Activated B cell treated with CpG ODN at 0.5 μM for 24 hours (primary cell): ENCODE measurements at regions not wholly inside any gene's neighbourhood (a gene's known extent, or its start where the extent isn't known, plus 50 kb on each side); places are given as distances from the start of the nearest gene placed in this dataset.

Source experiments
- ATAC-seq: fragments of 200-7000 bp; cut with Tn5 transposase; one replicate; pipeline ENCODE4 v1.10.0; 2021; ENCODE audit warnings: low read depth, mild to moderate bottlenecking, moderate library complexity
- CTCF ChIA-PET: fragments of 350-600 bp; sonication (Branson Sonifier 250); formaldehyde crosslinking; loops from one replicate; lab custom pipeline; 2021; ENCODE audit warnings: antibody characterized with exemption; lab: Charles Lee
- POLR2A ChIA-PET: fragments of 350-600 bp; sonication (Branson Sonifier 250); formaldehyde crosslinking; loops from one replicate; lab custom pipeline; 2021; ENCODE audit warnings: antibody characterized with exemption; lab: Charles Lee
- DNase-seq: peaks from one replicate; pipeline ENCODE4 v3.0.0; 2022
- H3K27ac Mint-ChIP-seq: one replicate; pipeline ENCODE4 v1.8.0; 2020; ENCODE audit warnings: mixed read lengths
- H3K27me3 Mint-ChIP-seq: one replicate; pipeline ENCODE4 v1.8.0; 2021; ENCODE audit warnings: mixed read lengths
- H3K36me3 Mint-ChIP-seq: one replicate; pipeline ENCODE4 v1.8.0; 2021; ENCODE audit warnings: low read depth, mixed read lengths
- H3K4me1 Mint-ChIP-seq: one replicate; pipeline ENCODE4 v1.8.0; 2021; ENCODE audit warnings: mixed read lengths
- H3K4me3 Mint-ChIP-seq: one replicate; pipeline ENCODE4 v1.8.0; 2020; ENCODE audit warnings: mild to moderate bottlenecking, mixed read lengths
- H3K9me3 Mint-ChIP-seq: one replicate; pipeline ENCODE4 v1.8.0; 2020; ENCODE audit warnings: mixed read lengths
- intact Hi-C: fragments of 100-400 bp; cut with micrococcal nuclease; formaldehyde crosslinking; loops from one replicate; pipeline ENCODE4 v1.15.1; 2024
- TF ChIP-seq, protein P1 (sequence below): fragments of 200-600 bp; IDR thresholded peaks from one replicate; pipeline ENCODE4 v1.8.0; 2022; ENCODE audit warnings: antibody characterized with exemption, mild to moderate bottlenecking

DNA sequence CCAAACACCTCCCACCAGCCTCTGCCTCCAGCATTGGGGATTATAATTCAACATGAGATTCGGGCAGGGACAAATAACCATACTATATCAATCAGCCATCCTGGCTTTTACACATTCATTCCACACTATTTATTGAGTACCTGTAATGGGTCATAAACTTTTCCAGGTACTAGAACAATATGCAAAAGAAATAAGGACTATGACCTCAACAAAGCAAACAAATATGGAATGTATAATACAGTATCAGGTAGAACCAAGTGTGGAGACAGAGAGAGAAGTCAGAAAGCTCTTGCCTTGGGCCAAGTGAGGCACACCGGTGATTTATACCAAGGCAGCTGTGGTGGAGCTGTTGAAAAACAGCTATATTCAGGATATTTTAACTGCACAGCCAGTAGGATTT lies 116.3 kb downstream of the TSPAN8 start:
- ATAC-seq (no peak), DNase-seq (no peak)
- no peaks in the 10 kb centered on the region for H3K4me1 Mint-ChIP-seq
- no peak overlapping the region for H3K27ac Mint-ChIP-seq
- no peak overlapping the region for H3K4me3 Mint-ChIP-seq
- no peaks in the 10 kb centered on the region for H3K9me3 Mint-ChIP-seq
- H3K27me3 Mint-ChIP-seq: no peaks in the 10 kb centered on the region
- no peaks in the 10 kb centered on the region for H3K36me3 Mint-ChIP-seq
- CTCF ChIA-PET: no interaction called here
- intact Hi-C loops: no loop called here
- POLR2A ChIA-PET: no interaction called here
- TF ChIP-seq, protein P1, sequence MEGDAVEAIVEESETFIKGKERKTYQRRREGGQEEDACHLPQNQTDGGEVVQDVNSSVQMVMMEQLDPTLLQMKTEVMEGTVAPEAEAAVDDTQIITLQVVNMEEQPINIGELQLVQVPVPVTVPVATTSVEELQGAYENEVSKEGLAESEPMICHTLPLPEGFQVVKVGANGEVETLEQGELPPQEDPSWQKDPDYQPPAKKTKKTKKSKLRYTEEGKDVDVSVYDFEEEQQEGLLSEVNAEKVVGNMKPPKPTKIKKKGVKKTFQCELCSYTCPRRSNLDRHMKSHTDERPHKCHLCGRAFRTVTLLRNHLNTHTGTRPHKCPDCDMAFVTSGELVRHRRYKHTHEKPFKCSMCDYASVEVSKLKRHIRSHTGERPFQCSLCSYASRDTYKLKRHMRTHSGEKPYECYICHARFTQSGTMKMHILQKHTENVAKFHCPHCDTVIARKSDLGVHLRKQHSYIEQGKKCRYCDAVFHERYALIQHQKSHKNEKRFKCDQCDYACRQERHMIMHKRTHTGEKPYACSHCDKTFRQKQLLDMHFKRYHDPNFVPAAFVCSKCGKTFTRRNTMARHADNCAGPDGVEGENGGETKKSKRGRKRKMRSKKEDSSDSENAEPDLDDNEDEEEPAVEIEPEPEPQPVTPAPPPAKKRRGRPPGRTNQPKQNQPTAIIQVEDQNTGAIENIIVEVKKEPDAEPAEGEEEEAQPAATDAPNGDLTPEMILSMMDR: no peak

GRCh38 chr12:71038960-71039359 lies 118.4 kb upstream of the PTPRR start:
- DNase-seq: no peak
- CTCF ChIA-PET: no interaction called here
- Mint-ChIP-seq H3K27ac (no peak overlapping the region), H3K9me3 (no peaks in the 10 kb centered on the region), H3K27me3 (no peaks in the 10 kb centered on the region), H3K36me3 (no peaks in the 10 kb centered on the region), H3K4me3 (no peak overlapping the region), H3K4me1 (no peaks in the 10 kb centered on the region)
- TF ChIP-seq, protein P1: no peak
- intact Hi-C loops: no loop called here
- POLR2A ChIA-PET: no interaction called here
- ATAC-seq: no peak

GRCh38 chr12:71036526-71036925 lies 116.0 kb upstream of the PTPRR start:
- intact Hi-C loops: no loop called here
- Mint-ChIP-seq H3K27ac (no peak overlapping the region), H3K36me3 (no peaks in the 10 kb centered on the region), H3K4me3 (no peak overlapping the region), H3K9me3 (no peaks in the 10 kb centered on the region), H3K4me1 (no peaks in the 10 kb centered on the region), H3K27me3 (no peaks in the 10 kb centered on the region)
- no peak for DNase-seq
- ChIA-PET CTCF (no interaction called here), POLR2A (no interaction called here)
- TF ChIP-seq, protein P1: no peak
- ATAC-seq: no peak

DNA sequence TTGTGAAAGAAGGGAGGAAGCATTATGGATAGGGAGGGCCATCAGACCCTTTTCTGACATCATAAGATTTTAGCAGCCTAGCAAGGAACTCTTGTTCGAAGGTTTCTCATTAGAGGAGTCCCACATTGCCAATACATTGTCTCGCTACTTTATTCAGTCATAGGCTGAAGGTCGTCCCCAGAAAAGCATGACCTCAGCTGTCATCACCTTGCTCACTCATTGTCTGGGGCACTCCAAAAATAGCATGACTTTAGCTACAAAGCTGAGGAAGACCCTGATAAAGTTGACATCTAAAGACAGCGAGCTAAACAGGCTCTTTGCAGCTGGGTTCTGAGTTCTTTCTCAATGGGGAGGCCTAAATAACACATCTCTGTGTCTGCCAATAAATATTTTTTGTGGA lies 112.4 kb upstream of the PTPRR start:
- Mint-ChIP-seq H3K4me3 (no peak overlapping the region), H3K4me1 (no peaks in the 10 kb centered on the region), H3K9me3 (no peaks in the 10 kb centered on the region), H3K36me3 (no peaks in the 10 kb centered on the region), H3K27me3 (no peaks in the 10 kb centered on the region), H3K27ac (no peak overlapping the region)
- CTCF ChIA-PET: no interaction called here
- TF ChIP-seq, protein P1: no peak
- POLR2A ChIA-PET: no interaction called here
- intact Hi-C loops: no loop called here
- DNase-seq (no peak), ATAC-seq (no peak)

GRCh38 chr12:71029302-71029701 lies 108.8 kb upstream of the PTPRR start:
- no peak overlapping the region for H3K27ac Mint-ChIP-seq
- no peaks in the 10 kb centered on the region for H3K9me3 Mint-ChIP-seq
- TF ChIP-seq, protein P1: no peak
- H3K4me1 Mint-ChIP-seq: no peaks in the 10 kb centered on the region
- intact Hi-C loops: no loop called here
- ChIA-PET POLR2A (interaction anchor here (0.6 kb wide), 1 partner anchor 26 kb away, joined by 3 read pairs; no protein-coding TSS in a partner anchor), CTCF (no interaction called here)
- no peaks in the 10 kb centered on the region for H3K27me3 Mint-ChIP-seq
- H3K36me3 Mint-ChIP-seq: no peaks in the 10 kb centered on the region
- no peak overlapping the region for H3K4me3 Mint-ChIP-seq
- DNase-seq: no peak
- ATAC-seq: no peak
